ENCODE measurements at regions not wholly inside any gene's neighbourhood (a gene's known extent, or its start where the extent isn't known, plus 50 kb on each side); places are given as distances from the start of the nearest gene placed in this dataset.

GRCh38 chr2:12929758-12930157 lies 213.0 kb downstream of the TRIB2 start:
- no peak for DNase-seq
- intact Hi-C loops (cut with DNase I; ENCODE audit: low total_unique reads): loop anchor here (2.0 kb wide), 1 partner anchor 211 kb away; no protein-coding TSS in a partner anchor
- Histone ChIP-seq H3K36me3 (no peaks in the 10 kb centered on the region), H3K9me3 (no peaks in the 10 kb centered on the region), H3K4me1 (peaks cover 0 to 14% (median 5%) of the 10 kb centered on the region in 4 donors), H3K27me3 (no peaks in the 10 kb centered on the region), H3K4me3 (no peak overlapping the region), H3K27ac (peak overlapping the region in 1 of 4 donors; percentile 29)
- WGBS, 2 donors (ENCODE audit: low coverage in 1 of 2): 71 to 79% methylated on average over 1 to 3 of the region's 3 CpGs
- in situ Hi-C loops (cut with MboI; ENCODE audit: low pct_ligation_motif_present in 1 of 4, low pct_unique_long_range_greater_than_20kb in 1 of 4, low sequenced_read_pairs in 3 of 4): loop anchor here in 1 of 4 donors (10.0 kb wide), 1 partner anchor 215 kb away; the partner anchor contains the start of gene TRIB2
- TF ChIP-seq EP300 (IDR thresholded peaks at IDR 0.05; ENCODE audit: low read depth): no peak
- no peak for TF ChIP-seq CTCF (IDR thresholded peaks at IDR 0.05)
- no peak for TF ChIP-seq POLR2AphosphoS5 (IDR thresholded peaks at IDR 0.05)
- no peak for TF ChIP-seq POLR2A (IDR thresholded peaks at IDR 0.05)

GRCh38 chr2:12930391-12930790 lies 213.7 kb downstream of the TRIB2 start:
- H3K4me3 ChIP-seq: no peak overlapping the region
- H3K36me3 ChIP-seq: no peaks in the 10 kb centered on the region
- no peak for DNase-seq
- peak overlapping the region in 1 of 4 donors; percentile 29 for H3K27ac ChIP-seq
- no peaks in the 10 kb centered on the region for H3K9me3 ChIP-seq
- peaks cover 0 to 14% (median 5%) of the 10 kb centered on the region in 4 donors for H3K4me1 ChIP-seq
- H3K27me3 ChIP-seq: no peaks in the 10 kb centered on the region
- TF ChIP-seq POLR2AphosphoS5 (IDR thresholded peaks at IDR 0.05) (no peak), EP300 (IDR thresholded peaks at IDR 0.05; ENCODE audit: low read depth) (no peak), POLR2A (IDR thresholded peaks at IDR 0.05) (no peak), CTCF (IDR thresholded peaks at IDR 0.05) (no peak)
- WGBS, 2 donors (ENCODE audit: low coverage in 1 of 2): 58% methylated on average over 1 of the region's 1 CpG; no CpG with 5 or more reads in 1 of the 2 donors
- in situ Hi-C loops (cut with MboI; ENCODE audit: low pct_ligation_motif_present in 1 of 4, low pct_unique_long_range_greater_than_20kb in 1 of 4, low sequenced_read_pairs in 3 of 4) (no loop called here), intact Hi-C loops (cut with DNase I; ENCODE audit: low total_unique reads) (loop anchor here (2.0 kb wide), 1 partner anchor 212 kb away; no protein-coding TSS in a partner anchor)

GRCh38 chr2:12931186-12931844 lies 214.6 kb downstream of the TRIB2 start:
- no peak for DNase-seq
- in situ Hi-C loops (cut with MboI; ENCODE audit: low pct_ligation_motif_present in 1 of 4, low pct_unique_long_range_greater_than_20kb in 1 of 4, low sequenced_read_pairs in 3 of 4) (no loop called here), intact Hi-C loops (cut with DNase I; ENCODE audit: low total_unique reads) (loop anchor here (2.0 kb wide), 1 partner anchor 213 kb away; no protein-coding TSS in a partner anchor)
- Histone ChIP-seq H3K4me1 (peaks cover 0 to 14% (median 5%) of the 10 kb centered on the region in 4 donors), H3K27me3 (no peaks in the 10 kb centered on the region), H3K36me3 (no peaks in the 10 kb centered on the region), H3K9me3 (no peaks in the 10 kb centered on the region), H3K4me3 (no peak overlapping the region), H3K27ac (no peak overlapping the region)
- TF ChIP-seq CTCF (IDR thresholded peaks at IDR 0.05): peak; percentile 64 to 82 (median 75)
- TF ChIP-seq EP300 (IDR thresholded peaks at IDR 0.05; ENCODE audit: low read depth): no peak
- WGBS, 2 donors (ENCODE audit: low coverage in 1 of 2): 22 to 23% methylated on average over 4 of the region's 4 CpGs

- H3K4me3 ChIP-seq: no peak overlapping the region
- no peak for DNase-seq
- H3K4me1 ChIP-seq: peaks cover 0 to 14% (median 5%) of the 10 kb centered on the region in 4 donors
- no peaks in the 10 kb centered on the region for H3K9me3 ChIP-seq
- H3K27ac ChIP-seq: no peak overlapping the region
- H3K36me3 ChIP-seq: no peaks in the 10 kb centered on the region
- in situ Hi-C loops (cut with MboI; ENCODE audit: low pct_ligation_motif_present in 1 of 4, low pct_unique_long_range_greater_than_20kb in 1 of 4, low sequenced_read_pairs in 3 of 4) (no loop called here), intact Hi-C loops (cut with DNase I; ENCODE audit: low total_unique reads) (no loop called here)
- TF ChIP-seq EP300 (IDR thresholded peaks at IDR 0.05; ENCODE audit: low read depth): no peak
- TF ChIP-seq POLR2AphosphoS5 (IDR thresholded peaks at IDR 0.05): no peak
- no peak for TF ChIP-seq CTCF (IDR thresholded peaks at IDR 0.05)
- no peak for TF ChIP-seq POLR2A (IDR thresholded peaks at IDR 0.05)
- 55 to 83% methylated on average over 1 to 3 of the region's 3 CpGs for WGBS, 2 donors (ENCODE audit: low coverage in 1 of 2)
- H3K27me3 ChIP-seq: no peaks in the 10 kb centered on the region
Observed at GRCh38 chr2:12932192-12932591, 215.5 kb downstream of the TRIB2 start.
